NAMALWA (cell line): ENCODE measurements at regions not wholly inside any gene's neighbourhood (a gene's known extent, or its start where the extent isn't known, plus 50 kb on each side); places are given as distances from the start of the nearest gene placed in this dataset.
"Not testable (repeated sequence)": the region's sequence is repeated elsewhere in the genome, so short reads cannot be mapped to it uniquely, and the experiment has no call there.

Source experiments
- DNase-seq: peaks from one replicate; pipeline ENCODE4 v3.0.0-alpha.2; 2015; ENCODE audit warnings: low spot score

- DNase-seq: no peak
Observed at GRCh38 chr1:213680677-213681325, 307.0 kb upstream of the PROX1 start.

DNA sequence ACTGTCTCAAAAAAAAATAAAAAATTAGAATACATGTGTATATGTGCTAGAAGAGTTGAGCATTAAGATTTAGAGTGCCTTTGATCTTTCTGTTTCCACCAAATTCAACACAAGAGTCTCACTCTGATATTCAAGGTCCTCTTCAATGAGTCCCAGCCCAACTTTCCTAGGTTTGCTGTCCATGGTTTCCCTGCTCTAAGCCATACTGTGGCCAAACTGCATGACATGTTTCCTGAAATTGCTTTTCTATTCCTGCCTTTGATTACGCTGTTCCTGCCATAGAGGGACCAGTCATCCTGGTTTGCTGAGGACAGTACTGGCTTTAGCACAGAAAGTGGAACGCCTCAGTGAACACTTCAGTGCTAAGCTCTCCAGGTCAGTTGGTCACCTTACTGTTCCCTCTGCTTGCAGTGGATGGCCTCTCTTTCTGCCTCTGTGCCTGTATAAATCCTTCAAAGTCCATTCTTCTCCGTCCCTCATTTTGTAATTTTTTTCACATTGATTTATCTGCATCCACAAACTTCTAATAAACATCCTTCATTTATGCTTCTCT, 305.9 kb upstream of the PROX1 start:
- no peak for DNase-seq

- DNase-seq: no peak
Observed at GRCh38 chr1:213683529-213683928, 304.2 kb upstream of the PROX1 start.

DNA sequence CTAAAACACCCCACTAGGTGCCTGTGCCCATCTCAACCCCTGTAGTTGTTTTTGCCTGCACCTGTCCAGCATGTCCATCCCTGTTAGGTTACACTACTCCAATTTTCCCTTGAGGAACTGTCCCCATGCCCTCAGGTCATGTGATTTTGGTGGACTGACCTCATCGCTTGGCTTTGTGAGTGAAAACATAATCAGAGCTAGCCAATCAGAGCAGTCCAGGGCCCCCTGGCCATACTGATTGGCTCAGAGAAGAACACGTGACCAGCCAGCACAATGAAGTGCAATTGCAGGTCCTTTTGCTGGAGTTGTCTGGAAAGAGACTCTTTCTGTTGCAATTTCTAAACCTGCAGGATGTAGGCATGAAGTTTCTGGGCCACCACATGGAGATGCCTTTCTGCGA, 303.3 kb upstream of the PROX1 start:
- no peak for DNase-seq

GRCh38 chr1:213685992-213686582, 301.7 kb upstream of the PROX1 start:
- DNase-seq: no peak

DNA sequence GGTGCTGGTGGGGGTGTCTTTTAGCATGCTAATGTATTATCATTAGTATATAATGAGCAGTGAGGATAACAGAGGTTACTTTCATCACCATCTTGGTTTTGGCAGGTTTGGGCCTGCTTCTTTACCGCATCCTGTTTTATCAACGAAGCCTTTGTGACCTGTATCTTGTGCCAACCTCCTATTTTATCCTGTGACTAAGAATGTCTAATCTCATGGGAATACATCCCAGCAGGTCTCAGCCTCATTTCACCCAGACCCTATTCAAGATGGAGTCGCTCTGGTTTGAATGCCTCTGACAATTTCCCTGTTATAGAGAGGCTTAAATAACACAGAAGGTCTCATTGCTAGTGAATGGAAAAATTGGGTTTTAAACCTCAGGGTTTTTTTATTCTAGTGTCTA, 300.8 kb upstream of the PROX1 start:
- no peak for DNase-seq

- DNase-seq: no peak
Observed at GRCh38 chr1:213687832-213688231, 299.9 kb upstream of the PROX1 start.

DNA sequence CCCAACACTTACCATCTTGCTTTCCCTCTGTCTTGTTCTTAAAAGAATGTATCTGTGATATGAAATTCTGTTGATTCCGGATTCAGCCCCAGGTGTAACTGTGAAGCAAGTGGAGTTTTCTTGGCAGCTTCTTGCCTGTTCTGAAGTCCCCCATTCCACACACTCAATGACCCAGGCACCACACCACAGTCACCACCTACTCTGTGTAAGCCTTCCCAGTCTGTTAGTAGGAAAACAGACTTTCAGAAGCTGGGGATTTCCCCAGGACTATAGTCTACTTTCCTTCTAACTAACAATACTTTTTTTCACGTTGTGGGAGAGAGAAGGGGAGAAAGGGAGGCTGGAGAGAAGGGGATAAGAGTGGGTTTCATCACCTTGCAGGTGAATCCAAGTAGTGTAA, 299.1 kb upstream of the PROX1 start:
- DNase-seq: no peak

DNA sequence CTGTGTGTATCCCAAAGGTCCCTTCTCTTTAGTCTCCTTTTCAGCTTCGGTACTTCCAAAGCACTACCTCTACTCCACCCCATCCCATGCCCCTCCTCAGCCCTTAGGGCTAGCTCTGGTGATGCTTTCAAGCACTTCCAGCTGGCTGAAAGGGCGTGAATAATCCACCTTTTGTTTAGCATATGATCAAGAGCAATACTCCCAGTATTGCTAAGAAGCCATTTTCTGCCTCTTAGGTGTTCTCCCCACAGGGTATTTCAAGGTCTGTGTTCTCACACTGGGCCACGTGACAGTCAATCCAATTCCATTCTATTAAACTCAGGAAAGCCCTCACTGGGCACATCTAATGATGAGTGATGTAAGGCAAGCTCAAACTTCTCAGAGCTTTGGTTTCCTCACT, 298.5 kb upstream of the PROX1 start:
- DNase-seq: no peak

- DNase-seq: no peak
Observed at GRCh38 chr1:213690341-213690917, 297.3 kb upstream of the PROX1 start.

GRCh38 chr1:213692321-213692720, 295.5 kb upstream of the PROX1 start:
- DNase-seq: no peak

- no peak for DNase-seq
Observed at GRCh38 chr1:213693864-213694263, 293.9 kb upstream of the PROX1 start.

DNA sequence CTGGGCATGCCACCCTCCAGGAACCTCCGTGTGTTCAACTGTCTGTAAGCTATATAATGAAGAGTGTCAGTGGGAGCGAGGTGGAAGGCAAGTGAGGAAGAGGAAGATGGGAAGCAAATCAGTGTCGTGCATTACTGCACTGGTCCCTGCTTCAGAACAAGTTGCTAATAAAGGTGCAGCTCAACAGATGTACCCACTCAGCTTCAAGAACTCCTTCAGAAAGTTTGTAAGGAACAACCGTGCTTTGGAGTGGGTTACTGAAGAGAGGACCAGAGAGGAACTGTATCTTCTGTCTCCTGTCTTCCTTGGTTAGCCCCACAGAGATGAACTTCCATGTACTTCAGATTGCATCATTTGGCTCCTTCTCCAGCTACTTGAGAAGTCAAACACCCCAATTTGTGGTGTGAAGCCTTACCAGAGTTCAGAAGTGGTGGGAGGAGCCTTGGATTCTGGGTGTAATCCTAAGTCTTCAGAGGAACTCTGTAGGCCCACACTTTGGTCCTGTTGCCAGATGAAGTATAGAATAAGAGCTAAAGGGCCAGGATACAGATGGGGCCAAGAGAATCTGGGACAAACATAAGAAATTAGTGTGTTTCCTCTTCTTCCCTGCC, 290.5 kb upstream of the PROX1 start:
- DNase-seq: no peak

DNA sequence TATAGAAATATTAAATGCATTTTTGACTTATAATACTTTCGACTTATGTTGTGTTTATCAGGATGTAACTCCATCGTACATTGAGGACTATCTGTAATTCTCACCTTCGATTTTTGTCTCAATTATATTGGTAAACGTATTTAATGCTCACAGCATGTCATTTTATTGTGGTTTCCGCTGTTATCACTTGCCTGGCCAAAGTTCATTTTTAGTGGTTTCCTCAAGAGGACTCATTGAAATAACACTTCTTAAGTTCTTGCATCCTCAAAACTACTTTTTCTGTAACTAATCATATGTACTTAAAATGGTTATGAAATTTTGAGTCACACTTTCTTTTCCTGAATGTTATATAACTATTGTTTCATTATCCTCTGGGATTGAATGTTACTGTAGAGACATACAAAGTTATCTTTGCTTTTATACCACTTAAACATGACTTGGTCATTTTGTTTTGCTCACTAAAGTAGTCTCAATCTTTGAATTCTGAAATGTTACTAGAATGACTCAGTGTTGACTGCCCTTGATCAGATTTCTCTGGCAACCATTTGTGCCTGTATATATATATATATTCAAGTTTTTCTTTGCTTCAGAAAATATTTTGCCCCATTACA, 289.6 kb upstream of the PROX1 start:
- no peak for DNase-seq

DNA sequence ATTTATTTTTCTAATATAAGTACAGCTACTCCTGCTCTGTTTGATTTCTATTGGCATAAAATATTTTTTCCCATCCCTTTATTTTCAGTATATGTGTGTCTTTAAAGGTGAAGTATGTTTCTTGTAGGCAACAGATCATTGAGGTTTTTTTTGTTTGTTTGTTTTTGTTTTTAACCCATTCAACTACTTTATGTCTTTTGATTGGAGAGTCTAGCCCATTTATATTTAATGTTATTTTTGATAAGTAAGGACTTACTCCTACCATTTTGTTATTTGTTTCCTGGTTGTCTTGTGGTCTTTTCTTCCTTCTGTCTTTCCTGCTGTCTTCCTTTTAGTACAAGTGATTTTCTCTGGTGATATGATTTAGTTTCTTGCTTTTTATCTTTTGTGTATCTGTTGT, 285.1 kb upstream of the PROX1 start:
- no peak for DNase-seq

GRCh38 chr1:213704941-213705340, 282.8 kb upstream of the PROX1 start:
- no peak for DNase-seq

- not testable (repeated sequence) for DNase-seq
Observed at GRCh38 chr1:213711833-213712490, 275.8 kb upstream of the PROX1 start.

DNA sequence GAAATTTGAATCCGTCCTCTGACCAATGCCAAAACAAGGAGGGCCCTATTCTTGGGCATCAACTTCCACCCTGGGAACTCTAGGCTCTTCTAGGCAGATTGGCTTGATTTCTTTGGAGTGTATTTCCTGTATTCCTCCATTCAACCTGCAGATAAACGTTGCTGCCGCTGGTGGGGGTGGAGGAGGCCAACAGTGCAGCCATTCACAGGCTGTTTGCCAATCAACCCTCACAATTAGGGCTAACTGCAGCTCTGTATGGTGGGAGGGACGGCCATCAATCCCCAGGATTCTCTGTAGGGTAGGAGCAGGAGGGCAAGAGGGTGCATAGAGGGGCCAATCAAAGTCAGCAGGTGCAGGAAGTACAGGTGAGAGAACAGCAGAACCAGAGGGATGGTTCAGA, 273.1 kb upstream of the PROX1 start:
- DNase-seq: no peak

- DNase-seq: no peak
Observed at GRCh38 chr1:213715182-213715581, 272.6 kb upstream of the PROX1 start.

DNA sequence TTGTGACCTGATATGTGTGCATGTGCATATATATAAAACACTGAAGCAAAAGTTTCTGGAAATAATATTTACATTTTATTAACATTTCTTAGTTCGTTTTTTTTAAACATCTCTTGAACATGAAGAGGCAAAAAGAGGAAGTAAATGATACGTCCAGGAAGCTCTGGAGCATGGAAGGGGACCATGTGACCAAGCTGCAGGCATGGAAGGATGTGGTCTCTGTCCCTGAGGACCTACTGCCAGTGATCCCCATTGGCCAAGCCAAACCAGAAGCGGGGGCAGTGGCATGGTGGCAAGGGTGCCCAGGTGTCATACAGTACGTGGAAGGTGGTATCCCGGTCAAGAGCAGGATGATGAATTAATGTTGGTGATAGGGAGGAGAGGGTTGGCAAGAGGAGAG, 268.3 kb upstream of the PROX1 start:
- DNase-seq: peak; percentile 3

GRCh38 chr1:213720032-213720431, 267.7 kb upstream of the PROX1 start:
- no peak for DNase-seq

DNA sequence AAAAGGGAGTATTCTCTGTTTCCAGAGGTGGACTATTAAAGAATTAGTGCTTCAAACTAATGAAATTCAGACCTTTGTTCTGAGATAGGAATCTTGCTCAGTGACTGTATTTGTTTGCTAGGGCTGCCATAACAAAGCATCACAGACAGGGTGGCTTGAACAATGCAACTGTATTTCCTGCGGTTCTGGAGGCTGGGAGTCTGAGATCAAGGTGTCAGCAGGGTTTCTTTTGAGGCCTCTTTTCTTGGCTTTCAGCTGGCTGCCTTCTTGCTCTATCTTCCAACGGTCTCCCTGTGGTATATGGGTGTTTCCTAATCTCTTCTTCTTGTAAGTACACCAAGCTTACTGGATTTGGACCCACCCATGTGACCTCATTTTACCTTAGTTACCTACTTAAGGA, 264.6 kb upstream of the PROX1 start:
- no peak for DNase-seq
